ENCODE measurements at regions not wholly inside any gene's neighbourhood (a gene's known extent, or its start where the extent isn't known, plus 50 kb on each side); places are given as distances from the start of the nearest gene placed in this dataset.

GRCh38 chr20:37586078-37586477 is 58.4 kb upstream of the BLCAP start:
- H3K36me3 ChIP-seq (ENCODE audit: control insufficient read depth, insufficient read depth, low read length) = no peaks in the 10 kb centered on the region
- TF ChIP-seq, protein P1, sequence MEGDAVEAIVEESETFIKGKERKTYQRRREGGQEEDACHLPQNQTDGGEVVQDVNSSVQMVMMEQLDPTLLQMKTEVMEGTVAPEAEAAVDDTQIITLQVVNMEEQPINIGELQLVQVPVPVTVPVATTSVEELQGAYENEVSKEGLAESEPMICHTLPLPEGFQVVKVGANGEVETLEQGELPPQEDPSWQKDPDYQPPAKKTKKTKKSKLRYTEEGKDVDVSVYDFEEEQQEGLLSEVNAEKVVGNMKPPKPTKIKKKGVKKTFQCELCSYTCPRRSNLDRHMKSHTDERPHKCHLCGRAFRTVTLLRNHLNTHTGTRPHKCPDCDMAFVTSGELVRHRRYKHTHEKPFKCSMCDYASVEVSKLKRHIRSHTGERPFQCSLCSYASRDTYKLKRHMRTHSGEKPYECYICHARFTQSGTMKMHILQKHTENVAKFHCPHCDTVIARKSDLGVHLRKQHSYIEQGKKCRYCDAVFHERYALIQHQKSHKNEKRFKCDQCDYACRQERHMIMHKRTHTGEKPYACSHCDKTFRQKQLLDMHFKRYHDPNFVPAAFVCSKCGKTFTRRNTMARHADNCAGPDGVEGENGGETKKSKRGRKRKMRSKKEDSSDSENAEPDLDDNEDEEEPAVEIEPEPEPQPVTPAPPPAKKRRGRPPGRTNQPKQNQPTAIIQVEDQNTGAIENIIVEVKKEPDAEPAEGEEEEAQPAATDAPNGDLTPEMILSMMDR (IDR thresholded peaks at IDR 0.05; ENCODE audit: insufficient read depth, low read length, severe bottlenecking) = no peak
- FAIRE-seq = no peak
- H3K4me3 ChIP-seq (ENCODE audit: low read depth, low read length) = no peak overlapping the region
- no peaks in the 10 kb centered on the region for H3K27me3 ChIP-seq (ENCODE audit: control insufficient read depth, insufficient read depth, low read length)
- DNase-seq (ENCODE audit: low read depth) = no peak

DNA sequence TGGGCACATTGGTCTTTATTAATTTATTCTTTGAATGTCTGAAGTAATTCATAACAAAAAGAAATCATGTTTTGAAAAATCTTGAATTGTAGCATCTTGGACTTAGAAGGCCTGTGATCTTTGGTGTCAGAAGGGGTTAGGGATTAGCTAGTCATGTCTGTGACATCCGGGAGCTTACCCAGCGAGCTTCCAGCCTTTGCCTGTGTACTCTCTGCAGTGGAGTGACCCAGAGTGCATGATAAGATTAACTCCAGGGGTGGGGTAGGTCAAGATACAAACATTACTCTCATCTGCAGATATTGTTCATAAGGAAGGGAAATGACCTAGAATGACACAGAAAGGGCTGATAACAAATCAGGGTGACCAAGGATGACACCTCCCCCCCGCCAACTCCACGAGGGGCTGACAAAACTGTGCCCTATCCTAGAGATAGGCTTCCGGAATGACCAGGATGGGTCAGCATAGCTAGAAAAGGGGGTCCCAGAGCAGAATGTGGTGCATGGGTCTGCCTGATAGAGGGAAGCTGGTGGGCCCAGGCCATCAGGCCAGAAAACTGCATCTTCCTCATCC is 56.6 kb upstream of the BLCAP start:
- FAIRE-seq (no peak), DNase-seq (ENCODE audit: low read depth) (no peak)
- H3K27me3 ChIP-seq (ENCODE audit: control insufficient read depth, insufficient read depth, low read length) = peaks cover 4% of the 10 kb centered on the region
- TF ChIP-seq, protein P1 (IDR thresholded peaks at IDR 0.05; ENCODE audit: insufficient read depth, low read length, severe bottlenecking) = no peak
- H3K36me3 ChIP-seq (ENCODE audit: control insufficient read depth, insufficient read depth, low read length) = no peaks in the 10 kb centered on the region
- no peak overlapping the region for H3K4me3 ChIP-seq (ENCODE audit: low read depth, low read length)

- H3K4me3 ChIP-seq (ENCODE audit: low read depth, low read length) = no peak overlapping the region
- peaks cover 5% of the 10 kb centered on the region for H3K27me3 ChIP-seq (ENCODE audit: control insufficient read depth, insufficient read depth, low read length)
- TF ChIP-seq, protein P1 (IDR thresholded peaks at IDR 0.05; ENCODE audit: insufficient read depth, low read length, severe bottlenecking) = no peak
- no peaks in the 10 kb centered on the region for H3K36me3 ChIP-seq (ENCODE audit: control insufficient read depth, insufficient read depth, low read length)
- DNase-seq (ENCODE audit: low read depth) (no peak), FAIRE-seq (no peak)
These were observed 53.6 kb upstream of the BLCAP start for GRCh38 chr20:37581246-37581645.

DNA sequence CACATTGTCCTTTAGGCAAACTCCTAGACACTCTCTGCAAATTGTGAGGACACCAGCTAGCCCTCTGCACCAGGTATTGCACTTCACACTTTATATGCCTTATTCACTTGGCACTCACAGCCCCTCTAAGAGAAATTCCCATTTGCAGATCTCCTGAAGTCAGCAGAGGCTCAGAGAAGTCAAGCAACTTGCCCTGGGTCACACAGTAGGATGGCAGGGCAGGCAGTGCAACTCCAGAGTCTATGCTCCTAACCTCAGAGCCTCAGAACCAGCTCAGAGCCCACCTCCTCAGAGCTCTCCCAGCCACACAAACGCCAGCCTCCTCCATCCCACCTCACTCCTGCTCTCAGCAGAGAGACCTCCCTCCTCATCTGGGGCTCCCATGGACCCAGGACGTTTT is 52.4 kb upstream of the BLCAP start:
- no peak for DNase-seq (ENCODE audit: low read depth)
- TF ChIP-seq, protein P1 (IDR thresholded peaks at IDR 0.05; ENCODE audit: insufficient read depth, low read length, severe bottlenecking) = no peak
- H3K27me3 ChIP-seq (ENCODE audit: control insufficient read depth, insufficient read depth, low read length) = peaks cover 9% of the 10 kb centered on the region

GRCh38 chr20:37579106-37579505 is 51.4 kb upstream of the BLCAP start:
- TF ChIP-seq, protein P1 (IDR thresholded peaks at IDR 0.05; ENCODE audit: insufficient read depth, low read length, severe bottlenecking) = no peak
- Histone ChIP-seq H3K36me3 (ENCODE audit: control insufficient read depth, insufficient read depth, low read length) (no peaks in the 10 kb centered on the region), H3K4me3 (ENCODE audit: low read depth, low read length) (no peak overlapping the region), H3K27me3 (ENCODE audit: control insufficient read depth, insufficient read depth, low read length) (peaks cover 9% of the 10 kb centered on the region)
- FAIRE-seq = no peak
- no peak for DNase-seq (ENCODE audit: low read depth)

More for the DNA sequence above, 52.4 kb upstream of the BLCAP start:
- no peak for FAIRE-seq
- Histone ChIP-seq H3K4me3 (ENCODE audit: low read depth, low read length) (no peak overlapping the region), H3K36me3 (ENCODE audit: control insufficient read depth, insufficient read depth, low read length) (no peaks in the 10 kb centered on the region)

DNA sequence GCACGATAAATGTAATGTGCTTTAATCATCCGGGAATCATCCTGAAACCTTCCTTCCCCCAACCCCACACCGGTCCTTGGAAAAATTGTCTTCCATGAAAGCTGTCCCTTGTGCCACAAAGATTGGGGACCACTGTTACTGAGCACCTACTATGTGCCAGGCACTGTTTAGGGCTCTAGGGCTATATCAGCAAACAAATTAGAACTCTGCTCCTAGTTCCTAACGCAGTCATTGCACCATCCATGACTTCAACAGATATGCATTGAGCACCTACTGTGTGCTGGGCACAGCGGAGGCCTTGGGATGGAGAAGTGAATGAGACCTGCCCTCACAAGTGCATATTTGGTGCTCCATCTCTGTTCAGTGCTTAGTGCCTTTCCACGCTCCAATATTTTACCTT is 50.3 kb upstream of the BLCAP start:
- H3K27me3 ChIP-seq (ENCODE audit: control insufficient read depth, insufficient read depth, low read length) = peaks cover 9% of the 10 kb centered on the region
- DNase-seq (ENCODE audit: low read depth) (no peak), FAIRE-seq (no peak)
- H3K36me3 ChIP-seq (ENCODE audit: control insufficient read depth, insufficient read depth, low read length) = no peaks in the 10 kb centered on the region
- H3K4me3 ChIP-seq (ENCODE audit: low read depth, low read length) = no peak overlapping the region
- TF ChIP-seq, protein P1 (IDR thresholded peaks at IDR 0.05; ENCODE audit: insufficient read depth, low read length, severe bottlenecking) = no peak

Data from bronchial epithelial cell (primary cell).